Thyroid gland (tissue), 4 donors: ENCODE measurements at regions not wholly inside any gene's neighbourhood (a gene's known extent, or its start where the extent isn't known, plus 50 kb on each side); places are given as distances from the start of the nearest gene placed in this dataset.
"Not testable (repeated sequence)": the region's sequence is repeated elsewhere in the genome, so short reads cannot be mapped to it uniquely, and the experiment has no call there.

Source experiments
- DNase-seq, 2 donors: peaks; one replicate each; pipeline ENCODE4 v3.0.0-alpha.2; 2019
- H3K27ac ChIP-seq, 3 donors: fragments of 200-600 bp; sonication (generic); 1 replicate in 2 of 3; 2 replicates in 1 of 3; pipeline ENCODE4 v1.5.1; 2016 to 2019; ENCODE audit warnings: mild to moderate bottlenecking in 1 of 3, moderate library complexity in 1 of 3
- H3K27me3 ChIP-seq: fragments of 200-600 bp; sonication (generic); one replicate; pipeline ENCODE4 v1.5.1; 2019
- H3K36me3 ChIP-seq, 2 donors: fragments of 200-600 bp; sonication (generic); one replicate each; pipeline ENCODE4 v1.5.1; 2016 to 2019
- H3K4me1 ChIP-seq, 2 donors: fragments of 200-600 bp; sonication (generic); one replicate each; pipeline ENCODE4 v1.5.1; 2017 to 2019
- H3K4me3 ChIP-seq, 3 donors: fragments of 200-600 bp; sonication (generic); replicated peaks in 1 of 3; 1 replicate in 2 of 3; 2 replicates in 1 of 3; pipeline ENCODE4 v1.5.1; 2016; ENCODE audit warnings: mild to moderate bottlenecking in 1 of 3
- H3K9me3 ChIP-seq: fragments of 200-600 bp; sonication (generic); one replicate; pipeline ENCODE4 v1.5.1; 2017
- POLR2A ChIP-seq, 2 donors: fragments of 450-650 bp; IDR thresholded peaks; one replicate each; pipeline ENCODE4 v1.6.1; 2017; ENCODE audit warnings: antibody characterized with exemption in 2 of 2, mild to moderate bottlenecking in 2 of 2, moderate library complexity in 1 of 2
- WGBS, 2 donors: methylation state at CpG; one replicate each; pipeline ENCODE4 v1.1.5; 2017; 5-methylcytosine and 5-hydroxymethylcytosine counted together
- intact Hi-C: fragments of 100-400 bp; cut with DNase I; formaldehyde crosslinking; loops from one replicate; pipeline ENCODE4 v1.15.1; 2023
- TF ChIP-seq, protein P1 (sequence below), 6 experiments: fragments of 200-600 bp in 3 of 6; fragments of 450-650 bp in 3 of 6; sonication (generic) in 3 of 6; IDR thresholded peaks; one replicate each; pipeline ENCODE4 v1.5.1; 2016 to 2019; ENCODE audit warnings: antibody characterized with exemption in 6 of 6, mild to moderate bottlenecking in 2 of 6, inconsistent platforms in 1 of 6, moderate library complexity in 1 of 6

GRCh38 chr4:154907345-154908045 is 126.4 kb downstream of the RBM46 start:
- Histone ChIP-seq H3K27ac (peak overlapping the region; percentile 43 to 62 (median 59)), H3K4me1 (peaks cover 12 to 35% of the 10 kb centered on the region in 2 donors)
- intact Hi-C loops, H3K4me3 ChIP-seq, H3K9me3 ChIP-seq, H3K27me3 ChIP-seq, H3K36me3 ChIP-seq: not testable (repeated sequence)
- peak; percentile 90 to 91 for DNase-seq
- 47 to 54% methylated on average over 17 of the region's 17 CpGs for WGBS, 2 donors

DNA sequence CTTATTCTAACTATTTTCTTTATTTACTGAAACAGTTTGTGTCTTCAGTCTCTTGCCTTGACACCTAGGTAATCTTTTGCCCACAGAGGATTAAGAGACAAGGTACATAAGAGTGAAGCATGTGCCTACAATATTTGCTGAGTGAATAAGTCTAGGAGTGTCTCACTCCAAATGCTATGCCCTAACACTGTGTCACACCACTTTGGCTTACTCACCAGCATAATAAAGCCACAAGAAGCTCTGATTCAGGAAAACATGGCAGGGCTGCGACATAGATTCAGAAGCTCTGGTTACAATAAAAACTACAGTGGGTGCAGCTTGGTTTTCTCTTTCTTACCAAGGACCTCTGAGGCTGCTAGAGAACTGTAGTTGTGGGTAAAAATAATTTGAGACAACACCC is 127.1 kb downstream of the RBM46 start:
- H3K27me3 ChIP-seq, result no peaks in the 10 kb centered on the region
- peaks cover 12 to 35% of the 10 kb centered on the region in 2 donors for H3K4me1 ChIP-seq
- H3K9me3 ChIP-seq, result no peaks in the 10 kb centered on the region
- intact Hi-C loops, result no loop called here
- no peak overlapping the region for H3K4me3 ChIP-seq
- TF ChIP-seq, protein P1, sequence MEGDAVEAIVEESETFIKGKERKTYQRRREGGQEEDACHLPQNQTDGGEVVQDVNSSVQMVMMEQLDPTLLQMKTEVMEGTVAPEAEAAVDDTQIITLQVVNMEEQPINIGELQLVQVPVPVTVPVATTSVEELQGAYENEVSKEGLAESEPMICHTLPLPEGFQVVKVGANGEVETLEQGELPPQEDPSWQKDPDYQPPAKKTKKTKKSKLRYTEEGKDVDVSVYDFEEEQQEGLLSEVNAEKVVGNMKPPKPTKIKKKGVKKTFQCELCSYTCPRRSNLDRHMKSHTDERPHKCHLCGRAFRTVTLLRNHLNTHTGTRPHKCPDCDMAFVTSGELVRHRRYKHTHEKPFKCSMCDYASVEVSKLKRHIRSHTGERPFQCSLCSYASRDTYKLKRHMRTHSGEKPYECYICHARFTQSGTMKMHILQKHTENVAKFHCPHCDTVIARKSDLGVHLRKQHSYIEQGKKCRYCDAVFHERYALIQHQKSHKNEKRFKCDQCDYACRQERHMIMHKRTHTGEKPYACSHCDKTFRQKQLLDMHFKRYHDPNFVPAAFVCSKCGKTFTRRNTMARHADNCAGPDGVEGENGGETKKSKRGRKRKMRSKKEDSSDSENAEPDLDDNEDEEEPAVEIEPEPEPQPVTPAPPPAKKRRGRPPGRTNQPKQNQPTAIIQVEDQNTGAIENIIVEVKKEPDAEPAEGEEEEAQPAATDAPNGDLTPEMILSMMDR (IDR thresholded peaks at IDR 0.05), result no peak
- no peak for TF ChIP-seq POLR2A (IDR thresholded peaks at IDR 0.05)
- DNase-seq, result peak in 1 of 2 donors; percentile 22
- no peaks in the 10 kb centered on the region for H3K36me3 ChIP-seq
- H3K27ac ChIP-seq, result peak overlapping the region; percentile 43 to 62 (median 59)
- WGBS, 2 donors, result 45 to 55% methylated on average over 1 of the region's 1 CpG

DNA sequence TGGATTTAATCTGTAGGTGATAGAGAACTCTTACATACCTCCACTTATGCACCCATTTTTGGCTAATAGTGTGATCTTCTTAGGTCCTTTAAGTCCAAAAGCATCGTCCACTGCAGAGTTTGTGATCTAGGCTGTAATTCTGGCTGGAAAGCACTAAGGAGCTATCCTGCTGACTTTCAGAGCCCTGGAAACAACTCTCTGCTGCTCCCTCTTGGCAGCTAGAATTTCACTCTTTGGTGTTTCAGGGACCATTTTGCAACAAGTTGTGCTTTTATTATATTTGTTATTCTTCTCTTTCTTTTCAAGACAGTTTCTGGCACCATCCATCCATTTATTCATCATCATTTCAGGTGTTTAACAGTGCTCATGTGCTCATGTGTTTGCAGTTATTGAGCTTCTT is 130.0 kb downstream of the RBM46 start:
- no peaks in the 10 kb centered on the region for H3K27me3 ChIP-seq
- peak in 1 of 2 donors; percentile 30 for DNase-seq
- H3K27ac ChIP-seq, result no peak overlapping the region
- H3K4me3 ChIP-seq, result no peak overlapping the region
- 58 to 66% methylated on average over 1 of the region's 1 CpG for WGBS, 2 donors
- intact Hi-C loops, result no loop called here
- peaks cover 12 to 25% of the 10 kb centered on the region in 2 donors for H3K4me1 ChIP-seq
- TF ChIP-seq, protein P1 (IDR thresholded peaks at IDR 0.05), result peak in 3 of 6 experiments; percentile 40 to 47 (median 41)
- no peak for TF ChIP-seq POLR2A (IDR thresholded peaks at IDR 0.05)
- no peaks in the 10 kb centered on the region for H3K9me3 ChIP-seq
- no peaks in the 10 kb centered on the region for H3K36me3 ChIP-seq

DNA sequence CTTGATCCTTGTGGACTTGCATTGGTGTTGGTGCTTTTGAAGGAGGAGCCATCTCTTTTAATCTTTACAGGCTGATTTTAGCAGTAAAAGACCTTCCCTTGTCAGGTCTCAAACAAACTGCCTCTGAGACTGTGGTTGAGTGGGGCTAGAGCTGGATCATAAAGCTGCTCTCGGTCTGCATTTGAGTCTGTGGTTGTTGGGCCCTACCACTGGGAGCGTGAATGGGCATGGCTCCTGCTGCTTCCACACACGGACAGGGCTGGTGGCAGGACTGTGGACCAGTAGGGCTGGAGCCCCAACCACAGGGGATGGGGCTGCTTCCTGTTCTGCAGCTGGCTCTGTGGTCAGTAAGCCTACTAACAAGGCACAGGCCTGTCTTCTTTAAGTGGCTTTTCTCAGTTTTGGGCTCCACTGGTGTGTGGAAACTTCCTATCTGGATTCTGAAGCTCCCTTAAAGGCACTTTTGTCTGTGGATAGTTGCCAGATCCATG is 130.6 kb downstream of the RBM46 start:
- Histone ChIP-seq H3K4me3 (no peak overlapping the region), H3K9me3 (no peaks in the 10 kb centered on the region), H3K36me3 (no peaks in the 10 kb centered on the region), H3K4me1 (peaks cover 12 to 30% of the 10 kb centered on the region in 2 donors), H3K27me3 (no peaks in the 10 kb centered on the region), H3K27ac (no peak overlapping the region)
- WGBS, 2 donors, result 50 to 80% methylated on average over 3 of the region's 3 CpGs
- no peak for DNase-seq
- intact Hi-C loops, result no loop called here
- TF ChIP-seq POLR2A (IDR thresholded peaks at IDR 0.05), result no peak
- TF ChIP-seq, protein P1 (IDR thresholded peaks at IDR 0.05), result no peak

DNA sequence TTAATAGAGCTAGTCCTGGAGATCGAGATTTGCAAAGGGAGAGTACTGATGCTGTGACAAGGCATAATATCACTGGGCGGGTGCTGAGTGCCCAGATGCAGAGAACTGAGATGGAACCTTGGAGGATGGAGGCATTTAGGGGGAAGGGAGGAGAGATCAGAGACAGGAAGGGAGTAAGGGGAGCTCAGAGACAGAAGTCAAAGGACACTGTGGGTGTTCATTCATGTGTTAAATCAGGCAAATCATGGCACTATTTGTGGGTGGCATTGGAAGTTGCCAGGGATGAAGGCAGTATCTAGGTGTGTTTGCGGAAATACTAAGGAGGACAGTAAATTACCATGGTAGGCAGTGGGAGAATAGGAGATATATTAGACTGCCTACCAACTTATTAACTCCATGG is 135.0 kb downstream of the RBM46 start:
- 92 to 93% methylated on average over 3 of the region's 3 CpGs for WGBS, 2 donors
- intact Hi-C loops, result no loop called here
- TF ChIP-seq, protein P1 (IDR thresholded peaks at IDR 0.05), result no peak
- TF ChIP-seq POLR2A (IDR thresholded peaks at IDR 0.05), result no peak
- Histone ChIP-seq H3K4me1 (peaks cover 0 to 13% of the 10 kb centered on the region in 2 donors), H3K27me3 (no peaks in the 10 kb centered on the region), H3K9me3 (no peaks in the 10 kb centered on the region), H3K36me3 (no peaks in the 10 kb centered on the region), H3K4me3 (no peak overlapping the region), H3K27ac (no peak overlapping the region)
- DNase-seq, result no peak
